Tibial artery (tissue), 4 donors: ENCODE measurements at regions not wholly inside any gene's neighbourhood (a gene's known extent, or its start where the extent isn't known, plus 50 kb on each side); places are given as distances from the start of the nearest gene placed in this dataset.

ENCODE experiments used
- DNase-seq, 2 donors: peaks; one replicate each; pipeline ENCODE4 v3.0.0-alpha.2; 2019
- H3K27ac ChIP-seq, 2 donors: fragments of 200-600 bp; sonication (generic) in 1 of 2; 1 replicate in 1 of 2; 2 replicates in 1 of 2; pipeline ENCODE4 v1.5.1; 2018 to 2019; ENCODE audit warnings: mild to moderate bottlenecking in 1 of 2
- H3K27me3 ChIP-seq, 2 donors: fragments of 200-600 bp; sonication (generic) in 1 of 2; one replicate each; pipeline versions ENCODE4 v1.5.1 to v1.6.0; 2016 to 2019
- H3K36me3 ChIP-seq, 3 donors: fragments of 200-600 bp; sonication (generic) in 2 of 3; one replicate each; pipeline ENCODE4 v1.5.1; 2016 to 2019; ENCODE audit warnings: mild to moderate bottlenecking in 2 of 3
- H3K4me1 ChIP-seq, 4 donors: fragments of 200-600 bp; sonication (generic) in 2 of 4; 1 replicate in 3 of 4; 2 replicates in 1 of 4; pipeline ENCODE4 v1.5.1; 2016 to 2019
- H3K4me3 ChIP-seq, 2 donors: fragments of 200-600 bp; sonication (generic) in 1 of 2; 1 replicate in 1 of 2; 2 replicates in 1 of 2; pipeline ENCODE4 v1.5.1; 2018 to 2019; ENCODE audit warnings: mild to moderate bottlenecking in 2 of 2
- H3K9me3 ChIP-seq, 3 donors: fragments of 200-600 bp; sonication (generic) in 1 of 3; one replicate each; pipeline ENCODE4 v1.5.1; 2016 to 2019
- intact Hi-C: fragments of 100-400 bp; cut with DNase I; formaldehyde crosslinking; loops from one replicate; pipeline ENCODE4 v1.15.0; 2023; ENCODE audit warnings: low total_unique reads
- TF ChIP-seq, protein P1 (sequence below), 2 experiments: fragments of 200-600 bp in 1 of 2; fragments of 450-650 bp in 1 of 2; IDR thresholded peaks; one replicate each; pipeline ENCODE4 v1.5.1; 2017 to 2019; ENCODE audit warnings: antibody characterized with exemption in 2 of 2, mild to moderate bottlenecking in 1 of 2, moderate library complexity in 1 of 2

DNA sequence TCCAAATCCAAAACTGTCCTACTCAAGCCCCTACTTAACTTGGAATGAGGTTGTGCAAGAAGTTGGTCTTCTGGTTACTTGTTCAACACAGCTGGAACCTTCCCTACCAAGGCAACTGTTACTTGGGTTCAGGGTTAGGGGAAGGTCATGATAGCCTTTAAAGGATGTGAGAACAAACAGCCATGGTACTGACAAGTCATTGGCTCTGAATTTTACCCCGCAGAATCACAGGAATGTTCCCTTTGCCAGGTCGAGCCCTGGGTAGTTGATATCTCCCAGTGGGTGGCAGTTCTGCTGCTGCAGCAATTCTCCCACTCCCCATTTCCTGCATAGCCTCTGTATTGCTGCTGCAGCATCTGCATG lies 396.1 kb upstream of the MPDZ start:
- Histone ChIP-seq H3K4me3 (no peak overlapping the region), H3K27ac (no peak overlapping the region), H3K27me3 (no peaks in the 10 kb centered on the region), H3K4me1 (no peaks in the 10 kb centered on the region), H3K36me3 (no peaks in the 10 kb centered on the region), H3K9me3 (peaks cover 0 to 4% (median 0%) of the 10 kb centered on the region in 3 donors)
- intact Hi-C loops: no loop called here
- TF ChIP-seq, protein P1, sequence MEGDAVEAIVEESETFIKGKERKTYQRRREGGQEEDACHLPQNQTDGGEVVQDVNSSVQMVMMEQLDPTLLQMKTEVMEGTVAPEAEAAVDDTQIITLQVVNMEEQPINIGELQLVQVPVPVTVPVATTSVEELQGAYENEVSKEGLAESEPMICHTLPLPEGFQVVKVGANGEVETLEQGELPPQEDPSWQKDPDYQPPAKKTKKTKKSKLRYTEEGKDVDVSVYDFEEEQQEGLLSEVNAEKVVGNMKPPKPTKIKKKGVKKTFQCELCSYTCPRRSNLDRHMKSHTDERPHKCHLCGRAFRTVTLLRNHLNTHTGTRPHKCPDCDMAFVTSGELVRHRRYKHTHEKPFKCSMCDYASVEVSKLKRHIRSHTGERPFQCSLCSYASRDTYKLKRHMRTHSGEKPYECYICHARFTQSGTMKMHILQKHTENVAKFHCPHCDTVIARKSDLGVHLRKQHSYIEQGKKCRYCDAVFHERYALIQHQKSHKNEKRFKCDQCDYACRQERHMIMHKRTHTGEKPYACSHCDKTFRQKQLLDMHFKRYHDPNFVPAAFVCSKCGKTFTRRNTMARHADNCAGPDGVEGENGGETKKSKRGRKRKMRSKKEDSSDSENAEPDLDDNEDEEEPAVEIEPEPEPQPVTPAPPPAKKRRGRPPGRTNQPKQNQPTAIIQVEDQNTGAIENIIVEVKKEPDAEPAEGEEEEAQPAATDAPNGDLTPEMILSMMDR (IDR thresholded peaks at IDR 0.05): no peak
- no peak for DNase-seq

DNA sequence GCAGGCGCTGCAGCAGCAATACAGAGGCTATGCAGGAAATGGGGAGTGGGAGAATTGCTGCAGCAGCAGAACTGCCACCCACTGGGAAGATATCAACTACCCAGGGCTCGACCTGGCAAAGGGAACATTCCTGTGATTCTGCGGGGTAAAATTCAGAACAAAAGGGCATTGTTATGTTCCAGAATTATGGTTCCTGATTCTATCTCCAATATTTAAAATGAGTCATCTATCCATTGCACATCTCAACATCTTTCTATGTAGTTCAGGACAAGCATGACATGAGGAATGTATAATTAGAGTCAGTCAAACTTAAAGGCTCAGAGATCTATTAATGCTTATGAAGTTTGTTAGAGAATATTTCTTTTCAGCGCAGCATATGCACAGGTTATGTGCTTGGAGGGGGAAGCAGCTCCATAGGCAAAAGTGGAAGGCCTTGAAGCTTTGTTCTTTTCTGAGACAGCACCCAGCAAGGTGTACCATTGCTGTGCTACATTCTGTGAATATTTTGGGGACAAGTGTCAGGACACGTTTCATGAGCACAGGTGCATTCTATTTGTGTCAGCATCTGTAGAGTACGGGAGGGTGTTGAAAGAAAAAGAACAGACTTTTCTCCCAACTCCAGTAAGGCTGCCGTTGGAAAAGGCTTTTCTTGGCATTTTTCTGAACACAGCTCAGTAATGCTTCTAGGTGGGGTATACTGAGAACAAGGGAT lies 395.6 kb upstream of the MPDZ start:
- no peak for DNase-seq
- H3K27ac ChIP-seq: no peak overlapping the region
- no peaks in the 10 kb centered on the region for H3K4me1 ChIP-seq
- peaks cover 0 to 2% (median 0%) of the 10 kb centered on the region in 3 donors for H3K9me3 ChIP-seq
- H3K27me3 ChIP-seq: no peaks in the 10 kb centered on the region
- H3K36me3 ChIP-seq: no peaks in the 10 kb centered on the region
- TF ChIP-seq, protein P1 (IDR thresholded peaks at IDR 0.05): no peak
- intact Hi-C loops: no loop called here
- H3K4me3 ChIP-seq: no peak overlapping the region

DNA sequence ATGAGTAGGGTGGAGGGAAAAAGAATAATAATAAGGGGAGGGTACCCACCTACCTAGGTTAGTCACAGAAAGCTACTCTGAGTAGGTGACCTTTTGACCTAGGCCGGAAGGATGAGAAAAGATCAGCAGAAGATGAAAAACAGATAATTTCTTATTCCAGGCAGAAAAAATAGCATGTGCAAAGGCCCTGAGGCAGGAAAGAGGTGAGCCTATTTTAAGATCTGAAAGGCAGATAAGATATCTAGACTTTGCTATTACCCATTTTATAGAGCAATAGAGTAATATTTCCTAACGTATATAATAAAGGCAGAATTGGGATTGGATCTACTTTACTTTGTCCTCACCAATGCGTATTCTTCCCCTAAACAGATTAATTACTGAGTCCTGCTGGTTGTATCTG lies 393.9 kb upstream of the MPDZ start:
- intact Hi-C loops: no loop called here
- Histone ChIP-seq H3K36me3 (no peaks in the 10 kb centered on the region), H3K9me3 (peaks cover 0 to 7% (median 0%) of the 10 kb centered on the region in 3 donors), H3K4me3 (no peak overlapping the region), H3K27me3 (no peaks in the 10 kb centered on the region), H3K27ac (no peak overlapping the region), H3K4me1 (no peaks in the 10 kb centered on the region)
- TF ChIP-seq, protein P1 (IDR thresholded peaks at IDR 0.05): no peak
- DNase-seq: no peak

DNA sequence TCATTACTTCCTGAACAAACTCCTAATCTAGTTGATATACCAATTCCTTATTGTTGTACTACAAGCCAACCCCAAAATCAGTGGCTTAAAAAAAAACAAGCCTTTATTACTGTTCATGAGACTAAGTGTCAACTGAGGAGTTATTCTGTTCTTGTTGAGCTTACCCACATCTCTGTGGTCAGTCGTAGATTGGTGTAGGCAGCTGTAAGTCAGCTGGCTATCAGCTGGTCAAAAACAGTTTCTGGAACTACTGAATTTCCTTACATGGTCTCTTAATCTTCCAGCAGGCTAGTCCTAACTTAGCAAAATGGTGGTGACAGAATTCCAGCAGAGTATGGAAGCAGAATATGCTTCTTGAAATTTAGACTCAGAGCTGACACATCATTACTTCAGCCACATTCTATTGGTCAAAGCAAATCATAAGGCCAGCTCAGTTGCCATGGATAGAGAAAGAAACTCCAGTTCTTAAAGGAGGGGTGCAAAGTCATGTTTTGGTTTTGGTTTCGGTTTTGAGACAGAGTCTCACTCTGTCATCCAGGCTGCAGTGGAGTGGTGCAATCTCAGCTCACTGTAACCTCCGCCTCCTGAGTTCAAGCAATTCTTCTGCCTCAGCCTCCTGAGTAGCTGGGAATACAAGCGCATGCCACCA lies 386.1 kb upstream of the MPDZ start:
- Histone ChIP-seq H3K4me1 (peaks cover 0 to 5% (median 0%) of the 10 kb centered on the region in 4 donors), H3K36me3 (no peaks in the 10 kb centered on the region), H3K27ac (no peak overlapping the region), H3K4me3 (no peak overlapping the region), H3K27me3 (no peaks in the 10 kb centered on the region), H3K9me3 (peaks cover 0 to 7% (median 0%) of the 10 kb centered on the region in 3 donors)
- intact Hi-C loops: no loop called here
- DNase-seq: no peak
- TF ChIP-seq, protein P1 (IDR thresholded peaks at IDR 0.05): no peak

DNA sequence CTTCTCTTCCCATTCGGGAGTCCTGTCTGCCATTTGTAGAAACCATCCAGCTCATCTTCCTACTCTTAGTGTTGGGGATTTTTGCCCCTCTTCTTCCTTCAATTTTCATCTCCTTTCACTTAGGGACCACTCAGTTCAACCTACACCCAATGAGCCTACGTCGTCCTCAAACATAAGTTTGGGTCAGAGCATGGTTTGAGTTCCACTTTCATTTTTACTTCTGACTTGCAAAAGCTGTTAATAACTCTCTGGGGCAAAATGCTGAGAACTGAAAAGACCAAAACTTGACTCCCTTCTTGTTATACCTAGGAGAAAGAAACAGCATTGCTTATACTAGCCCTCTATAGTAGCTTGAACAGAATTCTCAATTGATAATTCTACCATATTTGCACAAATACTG lies 381.5 kb upstream of the MPDZ start:
- no peak overlapping the region for H3K27ac ChIP-seq
- no peaks in the 10 kb centered on the region for H3K27me3 ChIP-seq
- TF ChIP-seq, protein P1 (IDR thresholded peaks at IDR 0.05): no peak
- H3K4me3 ChIP-seq: no peak overlapping the region
- no peaks in the 10 kb centered on the region for H3K36me3 ChIP-seq
- no peak for DNase-seq
- H3K9me3 ChIP-seq: no peaks in the 10 kb centered on the region
- H3K4me1 ChIP-seq: peaks cover 0 to 5% (median 0%) of the 10 kb centered on the region in 4 donors
- intact Hi-C loops: no loop called here
